ENCODE measurements at regions not wholly inside any gene's neighbourhood (a gene's known extent, or its start where the extent isn't known, plus 50 kb on each side); places are given as distances from the start of the nearest gene placed in this dataset.
"Not testable (repeated sequence)": the region's sequence is repeated elsewhere in the genome, so short reads cannot be mapped to it uniquely, and the experiment has no call there.

DNA sequence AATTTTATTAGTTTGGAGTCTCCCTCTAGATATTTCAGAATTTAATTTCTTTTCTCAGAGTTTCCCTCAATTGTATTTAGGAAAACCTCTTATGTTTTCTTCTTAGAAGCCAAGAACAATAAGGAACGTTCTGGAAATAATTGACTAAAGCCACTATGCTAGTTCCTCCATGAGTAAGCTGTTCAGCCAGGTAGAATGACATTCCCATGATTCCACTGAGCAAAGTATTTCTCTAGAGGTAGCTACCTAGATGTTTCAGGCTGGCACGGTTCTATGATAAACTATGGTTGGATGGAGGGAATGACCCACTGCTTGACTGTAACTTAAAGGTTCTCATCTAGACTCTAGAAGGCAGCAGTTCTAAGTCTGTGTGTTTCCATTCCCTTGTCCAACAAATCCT lies 62.4 kb downstream of the CLDN17 start:
- DNase-seq (ENCODE audit: low read depth), result no peak

DNA sequence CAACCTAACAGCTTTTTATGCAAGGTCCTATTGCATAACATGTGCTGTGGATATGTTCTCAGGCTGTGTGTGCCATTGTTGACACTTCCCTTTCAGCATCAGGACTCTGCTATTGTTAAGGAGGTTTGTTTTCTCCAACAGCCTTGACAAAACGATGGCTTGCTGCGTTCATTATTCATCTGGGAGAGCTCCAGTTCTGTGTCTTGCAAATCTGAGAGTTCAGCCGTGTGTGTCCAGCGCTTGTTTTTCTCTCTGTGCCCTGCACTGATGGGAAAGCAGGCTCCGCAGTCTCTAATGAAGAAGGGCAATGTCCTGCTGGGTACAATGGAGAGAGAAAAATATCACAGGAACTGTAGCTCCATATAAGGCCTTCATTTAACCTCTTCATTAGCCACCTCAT lies 63.7 kb downstream of the CLDN17 start:
- no peak for DNase-seq (ENCODE audit: low read depth)

DNA sequence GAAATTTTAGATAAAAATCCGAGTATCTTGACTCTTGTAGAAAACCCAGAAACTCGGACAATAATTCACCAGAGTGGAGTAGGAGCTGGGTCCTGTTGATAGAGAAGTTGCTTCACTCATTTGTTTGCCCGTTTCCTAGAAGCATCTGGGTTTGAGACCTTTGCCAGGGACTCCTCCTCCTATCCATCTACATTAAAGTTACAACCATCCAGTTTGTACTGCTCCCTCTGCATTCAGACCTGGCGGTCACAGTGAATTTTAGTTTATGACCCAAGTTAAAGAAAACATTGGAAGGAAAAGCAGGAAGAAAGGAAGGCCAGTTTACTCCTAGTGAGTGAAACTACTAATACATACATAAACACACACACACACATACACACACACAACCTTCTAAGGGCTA lies 64.6 kb downstream of the CLDN17 start:
- no peak for DNase-seq (ENCODE audit: low read depth)

DNA sequence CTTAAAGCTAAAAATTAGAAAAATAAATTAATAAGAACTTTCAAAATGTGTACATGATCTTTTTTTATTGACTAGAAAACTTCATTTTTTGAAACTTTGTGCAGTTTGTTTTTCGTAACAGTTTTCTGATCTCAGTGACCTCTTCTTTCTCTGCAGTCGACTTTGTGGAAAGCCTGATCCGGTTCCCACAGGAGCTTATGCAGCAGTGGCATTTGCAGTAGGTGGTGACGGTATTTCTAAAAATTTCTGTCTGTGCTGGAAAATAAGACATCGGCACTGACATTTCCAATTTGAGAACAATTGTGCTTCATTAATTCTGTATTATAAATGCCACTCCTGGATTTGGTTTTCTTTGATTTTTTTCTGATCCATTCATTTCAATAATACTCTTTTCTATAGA lies 68.8 kb downstream of the CLDN17 start:
- DNase-seq (ENCODE audit: low read depth), result no peak

DNA sequence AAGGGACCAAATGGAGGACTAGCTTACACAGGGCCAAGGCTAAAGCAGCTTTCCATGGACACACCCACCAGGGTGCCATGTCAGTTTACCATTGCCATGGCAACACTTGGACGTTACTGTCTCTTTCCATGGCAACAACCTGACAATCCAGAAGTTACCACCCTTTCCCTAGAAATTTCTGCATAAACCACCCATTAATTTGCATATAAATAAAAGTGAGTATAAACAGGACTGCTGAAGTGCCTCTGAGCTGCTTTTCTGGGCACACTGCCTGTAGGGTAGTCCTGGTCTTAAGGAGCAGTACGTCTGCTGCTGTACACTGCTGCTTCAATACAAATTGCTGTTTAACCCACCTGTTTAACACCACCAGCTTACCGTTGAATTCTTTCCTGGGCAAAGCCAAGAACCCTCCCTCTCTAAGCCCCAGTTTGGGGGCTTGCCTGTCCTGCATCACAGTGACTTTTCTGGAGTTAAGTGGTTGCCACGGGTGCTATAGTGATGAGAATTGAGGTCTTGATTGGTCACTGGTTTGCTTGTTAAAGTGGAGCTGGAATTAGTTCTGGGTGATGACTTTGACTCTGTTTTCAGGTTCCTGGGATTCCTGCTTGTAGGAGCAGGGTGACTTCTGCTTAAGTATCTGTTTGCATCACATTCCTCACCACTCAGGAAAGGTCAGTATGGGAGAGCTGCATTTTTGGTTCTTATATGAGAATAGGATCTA lies 83.2 kb downstream of the CLDN17 start:
- no peak for DNase-seq (ENCODE audit: low read depth)

DNA sequence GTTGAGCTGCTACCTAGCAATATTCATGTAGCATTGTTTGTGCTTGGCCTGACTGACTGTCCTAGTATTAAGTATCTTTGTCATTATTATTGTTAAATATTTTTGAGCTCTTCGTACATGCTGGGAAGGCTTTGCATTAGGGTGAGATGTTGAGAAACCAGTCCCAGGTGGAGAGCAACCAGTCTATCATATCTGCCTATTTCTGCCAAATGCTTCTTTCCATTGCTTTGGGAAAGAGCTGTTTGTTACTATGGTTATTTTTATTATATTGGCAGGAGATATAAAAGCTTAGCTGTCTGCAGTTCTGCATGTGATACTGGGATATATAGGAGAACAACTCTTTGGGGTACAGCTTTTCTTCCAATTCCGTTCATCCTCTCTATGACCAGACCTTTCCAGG lies 85.1 kb downstream of the CLDN17 start:
- DNase-seq (ENCODE audit: low read depth), result no peak

DNA sequence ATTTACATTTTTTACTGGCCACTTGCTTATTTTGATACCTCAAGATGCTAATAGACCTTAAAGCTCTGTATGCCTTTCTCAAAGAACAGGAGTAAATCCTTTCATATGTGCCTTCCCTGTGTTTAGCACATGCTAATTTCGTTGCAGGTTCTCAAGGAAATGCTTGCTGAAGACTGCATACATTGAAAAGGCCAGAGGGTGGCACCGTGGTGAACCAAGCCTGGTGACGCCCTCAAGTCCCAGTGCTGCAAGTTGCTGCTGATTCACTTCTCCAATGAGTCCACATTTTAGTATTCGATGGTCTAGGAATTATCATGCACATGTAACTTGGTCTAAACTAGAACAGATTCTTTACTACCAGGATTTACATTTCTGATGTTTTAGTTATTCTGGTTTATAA lies 94.1 kb downstream of the CLDN17 start:
- no peak for DNase-seq (ENCODE audit: low read depth)

DNA sequence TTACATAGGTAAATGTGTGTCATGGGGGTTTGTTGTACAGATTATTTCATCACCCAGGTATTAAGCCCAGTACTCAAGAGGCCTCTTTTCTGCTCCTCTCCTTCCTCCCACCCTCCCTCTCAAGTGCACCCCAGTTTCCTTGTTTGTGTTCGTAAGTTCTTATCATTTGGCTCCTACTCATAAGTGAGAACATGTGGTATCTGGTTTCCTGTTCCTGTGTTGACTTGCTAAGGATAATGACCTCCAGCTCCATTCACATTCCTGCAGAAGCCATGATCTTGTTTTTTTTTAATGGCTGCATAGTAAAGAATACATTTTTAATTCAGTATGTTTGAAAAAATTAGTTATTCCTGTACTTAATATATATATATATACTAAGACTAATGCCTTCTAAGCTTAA lies 107.7 kb downstream of the CLDN17 start:
- no peak for DNase-seq (ENCODE audit: low read depth)

DNA sequence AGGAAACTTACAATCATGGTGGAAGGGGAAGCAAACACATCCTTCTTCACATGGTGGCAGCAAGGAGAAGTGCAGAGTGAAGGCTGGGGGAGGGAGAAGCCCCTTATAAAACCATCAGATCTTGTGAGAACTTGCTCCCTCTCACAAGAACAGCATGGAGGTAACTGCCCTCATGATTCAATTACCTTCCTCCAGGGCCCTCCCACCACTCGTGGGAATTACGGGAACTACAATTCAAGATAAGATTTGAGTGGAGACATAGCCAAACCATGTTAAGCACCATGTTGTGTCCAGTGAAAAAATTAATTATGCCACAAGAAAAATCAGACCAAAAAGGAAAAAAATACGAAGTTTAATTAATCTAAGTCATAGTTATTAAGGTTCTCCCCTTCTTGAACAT lies 109.5 kb downstream of the CLDN17 start:
- DNase-seq (ENCODE audit: low read depth), result no peak

DNA sequence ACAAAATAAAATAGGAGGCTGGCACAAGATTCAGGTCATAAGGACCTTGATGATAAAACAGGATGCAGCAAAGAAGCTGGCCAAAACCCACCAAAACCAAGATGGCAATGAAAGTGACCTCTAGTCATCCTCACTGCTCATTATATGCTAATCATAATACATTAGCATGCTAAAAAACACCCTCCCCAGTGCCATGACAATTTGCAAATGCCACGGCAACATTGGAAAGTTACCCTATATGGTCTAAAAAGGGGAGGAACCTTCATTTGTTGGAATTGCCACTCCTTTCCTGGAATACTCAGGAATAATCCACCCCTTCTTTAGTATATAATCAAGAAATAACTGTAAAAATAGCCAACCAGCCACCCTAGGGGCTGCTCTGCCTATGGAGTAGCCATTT lies 108.8 kb upstream of the GRIK1 start:
- DNase-seq (ENCODE audit: low read depth), result no peak

DNA sequence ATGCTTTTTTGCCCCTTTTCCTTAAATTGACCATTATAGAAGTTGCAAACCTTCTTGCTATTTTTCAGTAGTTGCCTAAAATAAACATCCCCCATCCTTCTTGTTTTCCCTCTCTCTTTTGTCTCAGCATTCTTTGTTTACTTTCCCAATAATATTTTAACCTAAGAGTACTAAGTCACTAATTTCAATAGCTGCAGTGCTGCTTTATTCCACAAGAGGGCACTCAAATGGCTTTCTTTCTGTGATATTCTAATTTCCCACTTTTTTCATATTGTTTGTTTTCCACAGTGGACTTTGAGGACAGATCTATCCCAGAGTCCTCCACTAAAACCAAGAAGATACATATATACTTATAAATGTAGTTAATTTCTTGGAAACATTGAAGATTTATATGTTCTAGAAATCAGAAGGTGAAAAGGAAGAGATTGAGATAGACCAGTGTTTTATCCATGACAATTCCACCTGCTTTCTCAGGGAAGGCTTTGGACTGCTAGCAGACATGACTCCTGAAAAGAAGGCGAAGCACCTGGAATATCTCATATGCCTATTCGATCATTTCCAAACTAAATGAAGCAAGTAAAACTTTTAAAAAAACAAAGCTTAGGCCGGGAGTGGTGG lies 104.8 kb upstream of the GRIK1 start:
- peak; percentile 5 for DNase-seq (ENCODE audit: low read depth)

DNA sequence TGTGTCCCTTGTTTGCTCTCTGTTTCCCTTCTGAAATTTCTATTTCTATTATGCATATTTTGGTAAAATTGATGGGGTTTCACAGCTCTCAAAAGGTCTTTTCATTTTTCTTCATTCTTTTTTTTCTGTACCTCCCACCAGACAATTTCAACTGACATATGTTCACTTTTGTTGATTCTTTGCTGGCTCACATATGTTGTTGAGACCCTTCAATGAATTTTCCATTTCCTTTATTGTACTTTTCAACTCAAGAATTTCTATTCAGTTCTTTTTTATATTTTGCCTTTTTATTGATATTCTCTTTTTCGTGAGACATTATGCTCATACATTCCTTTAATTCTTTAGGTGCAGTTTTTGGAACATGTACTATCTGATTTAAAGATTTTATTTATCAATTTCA lies 102.6 kb upstream of the GRIK1 start:
- no peak for DNase-seq (ENCODE audit: low read depth)

DNA sequence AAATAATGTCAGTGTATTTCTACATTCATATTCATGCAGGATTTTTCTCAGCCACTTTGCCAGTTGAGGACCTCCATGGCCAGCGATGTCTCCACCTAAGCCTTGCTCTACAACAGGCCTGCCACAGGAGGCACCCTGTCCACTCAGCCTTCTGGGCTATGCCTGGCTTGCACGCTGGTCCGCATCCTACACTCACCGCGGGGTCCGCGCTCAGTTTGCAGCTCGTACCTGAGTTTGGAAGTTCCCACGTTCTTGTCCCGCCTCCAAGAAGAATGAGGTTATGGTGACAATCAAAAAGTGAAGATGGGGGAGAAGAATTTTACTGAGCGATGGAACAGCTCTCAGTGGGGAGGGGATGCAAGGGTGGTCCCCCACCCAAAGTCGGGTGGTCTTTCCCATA lies 93.6 kb upstream of the GRIK1 start:
- DNase-seq (ENCODE audit: low read depth), result no peak

DNA sequence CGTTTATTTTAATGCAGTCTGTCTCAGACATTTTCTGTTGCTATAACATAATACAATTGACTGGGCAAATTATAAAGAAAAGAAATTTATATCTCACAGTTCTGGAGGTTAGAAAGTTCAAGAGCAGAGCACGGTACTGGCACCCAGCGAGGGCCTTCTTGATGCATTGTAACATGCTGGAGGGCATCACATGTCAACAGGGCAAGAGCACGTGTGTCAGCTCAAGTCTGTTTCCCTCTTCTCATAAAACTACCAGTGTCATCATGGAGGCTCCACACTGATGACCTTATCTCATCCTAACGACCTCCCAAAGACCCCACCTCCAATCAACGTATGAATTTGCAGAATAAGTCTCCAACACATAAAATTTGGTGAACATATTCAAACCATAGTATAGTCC lies 90.6 kb upstream of the GRIK1 start:
- DNase-seq (ENCODE audit: low read depth), result no peak

DNA sequence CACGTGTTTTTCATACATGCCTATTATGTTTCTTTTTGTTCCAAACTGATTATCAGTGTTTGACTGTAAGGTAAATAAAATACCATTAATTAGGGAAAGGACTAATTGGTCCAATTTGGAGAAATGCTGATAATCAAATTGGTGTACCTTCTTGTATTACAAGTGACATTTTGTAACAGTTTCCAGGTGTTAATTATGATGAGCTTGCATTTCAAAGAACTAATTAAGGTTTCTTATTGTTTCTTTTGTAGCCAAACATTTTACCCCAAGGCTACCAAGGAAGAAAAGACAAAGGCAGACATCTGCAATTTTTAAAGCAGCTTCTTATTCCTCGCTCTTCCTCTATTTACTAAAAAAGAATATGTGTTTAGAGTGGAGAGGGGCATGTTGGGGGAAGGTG lies 88.7 kb upstream of the GRIK1 start:
- DNase-seq (ENCODE audit: low read depth), result no peak

DNA sequence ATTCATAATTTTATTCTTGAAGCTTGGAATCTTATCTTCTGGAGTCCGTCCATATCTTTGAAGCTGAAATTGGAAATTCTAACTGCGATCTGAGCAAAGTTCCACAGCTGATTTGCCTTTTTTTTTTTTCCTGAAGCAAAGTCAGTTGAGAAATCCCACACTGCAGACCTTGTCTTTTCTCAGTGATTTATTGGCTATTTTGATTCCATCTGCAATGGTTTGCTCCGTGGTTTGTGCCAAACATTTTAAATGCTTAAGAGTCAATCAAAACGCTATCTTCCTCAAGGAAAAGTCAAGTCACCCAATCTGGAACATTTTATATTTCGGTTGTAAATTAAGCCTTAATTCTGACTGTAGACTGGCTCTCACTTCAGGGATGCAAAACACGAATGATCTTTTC lies 88.2 kb upstream of the GRIK1 start:
- no peak for DNase-seq (ENCODE audit: low read depth)

DNA sequence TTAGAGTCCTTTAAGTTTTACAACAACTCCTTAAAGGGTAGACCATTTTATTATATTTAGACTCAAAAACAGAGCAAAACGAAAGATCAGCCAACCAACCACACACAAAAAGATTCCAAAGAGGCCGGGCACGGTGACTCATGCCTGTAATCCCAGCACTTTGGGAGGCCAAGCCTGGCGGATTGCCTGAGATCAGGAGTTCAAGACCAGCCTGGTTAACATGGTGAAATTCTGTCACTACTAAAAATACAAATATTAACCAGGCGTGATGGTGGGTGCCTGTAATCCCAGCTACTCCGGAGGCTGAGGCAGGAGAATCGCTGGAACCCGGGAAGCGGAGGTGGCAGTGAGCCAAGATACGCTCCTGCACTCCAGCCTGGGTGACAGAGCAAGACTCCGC lies 83.3 kb upstream of the GRIK1 start:
- not testable (repeated sequence) for DNase-seq (ENCODE audit: low read depth)

DNA sequence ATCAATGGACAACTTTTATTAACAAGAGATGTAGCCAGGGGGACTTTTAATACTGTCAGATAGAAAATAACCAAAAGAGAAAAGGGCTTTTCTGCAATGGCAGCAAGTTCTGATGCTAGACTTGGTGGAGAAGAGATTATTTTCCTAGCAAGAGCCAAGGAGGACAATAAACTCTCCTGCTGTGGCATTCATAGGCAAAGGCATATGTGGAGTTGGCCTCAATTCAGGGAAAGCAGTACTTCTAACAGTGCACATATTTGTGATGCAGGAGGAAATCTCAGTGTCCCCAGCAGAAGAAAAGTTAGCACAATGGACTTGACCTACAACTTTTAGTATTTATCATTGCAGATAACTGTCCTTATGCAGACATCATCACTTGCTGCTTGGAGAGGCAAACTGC lies 75.1 kb upstream of the GRIK1 start:
- DNase-seq (ENCODE audit: low read depth), result no peak

DNA sequence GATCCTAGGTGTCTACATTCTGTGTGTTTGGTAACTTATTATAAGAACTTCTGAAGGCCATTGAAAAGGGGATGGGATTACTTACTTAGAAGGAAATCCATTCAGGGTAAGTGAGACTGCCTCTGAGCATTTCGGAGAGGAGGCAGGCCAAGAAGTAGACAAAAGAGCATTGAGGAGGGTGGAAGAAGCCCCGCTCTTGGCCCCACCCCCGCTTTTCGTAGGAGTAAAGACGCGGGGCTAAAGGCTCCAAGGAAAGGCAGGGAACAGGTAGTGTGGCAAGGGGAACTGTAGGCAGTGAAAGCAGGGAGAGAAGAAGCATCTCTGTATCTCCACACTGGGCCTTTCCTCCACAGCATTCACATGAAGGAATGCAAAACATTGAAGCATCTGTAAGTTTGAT lies 51.8 kb upstream of the GRIK1 start:
- DNase-seq (ENCODE audit: low read depth), result no peak

DNA sequence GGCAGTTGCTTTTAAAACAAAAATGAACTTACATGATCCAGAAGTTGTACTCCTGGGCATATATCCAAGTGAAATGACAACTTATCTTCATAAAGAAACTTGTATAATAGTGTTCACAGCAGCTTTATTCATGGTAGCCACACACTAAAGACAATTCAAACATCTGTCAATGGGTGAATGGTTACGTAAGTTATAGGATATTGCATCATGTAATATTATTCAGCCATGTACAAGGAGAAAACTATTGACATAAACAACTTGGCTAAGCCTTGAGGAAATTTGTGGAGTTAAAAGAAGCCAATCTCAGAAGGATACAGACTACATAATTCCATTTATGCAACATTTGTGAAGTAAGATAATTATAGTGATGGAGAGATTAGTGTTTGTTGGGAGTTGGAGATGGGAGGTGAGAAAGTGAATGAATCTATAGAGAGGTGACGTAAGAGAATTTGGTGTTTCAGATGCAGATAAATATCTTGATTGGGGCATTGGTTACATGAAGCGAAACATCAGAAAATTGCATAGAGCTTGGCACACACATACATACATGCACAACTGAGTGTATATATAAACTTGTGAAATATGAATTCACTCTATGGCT lies 49.9 kb upstream of the GRIK1 start:
- no peak for DNase-seq (ENCODE audit: low read depth)
